HG02884 (cell line): ENCODE measurements at regions not wholly inside any gene's neighbourhood (a gene's known extent, or its start where the extent isn't known, plus 50 kb on each side); places are given as distances from the start of the nearest gene placed in this dataset.

ENCODE experiments used
- ATAC-seq: cut with Tn5 transposase; IDR thresholded peaks from one replicate; pipeline ENCODE4 v1.9.1; 2021; ENCODE audit warnings: mild to moderate bottlenecking, moderate library complexity; ENCODE audit not compliant: unreplicated experiment

- ATAC-seq = no peak
Observed at GRCh38 chr2:234771176-234771575, 180.6 kb upstream of the SH3BP4 start.

- ATAC-seq = no peak
Observed at GRCh38 chr2:234770715-234771141, 181.1 kb upstream of the SH3BP4 start.

DNA sequence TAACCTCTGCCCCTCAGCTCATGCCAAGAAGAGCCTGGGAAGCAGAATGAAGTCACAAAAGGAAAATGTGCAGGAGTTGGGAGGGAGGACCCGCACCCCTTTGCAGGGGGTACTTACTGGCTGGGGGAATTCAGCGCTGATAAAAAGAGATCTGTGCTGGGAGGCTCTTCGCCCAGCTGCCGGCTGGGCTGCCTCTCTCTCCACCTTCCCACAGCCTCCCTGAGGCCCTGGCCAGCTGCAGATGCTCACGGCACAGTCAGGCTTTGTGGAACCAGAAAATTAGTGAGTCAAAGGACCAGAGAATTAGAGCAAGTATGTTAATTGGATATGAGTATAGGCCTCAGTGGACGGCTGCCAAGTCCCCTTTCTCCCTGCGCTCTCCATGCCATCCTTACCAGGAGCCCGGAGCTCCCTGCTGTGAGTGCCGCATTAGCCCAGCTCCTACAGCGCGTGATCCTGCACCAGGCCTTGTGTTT lies 181.7 kb upstream of the SH3BP4 start:
- ATAC-seq = no peak

- no peak for ATAC-seq
Observed at GRCh38 chr2:234768608-234769196, 183.1 kb upstream of the SH3BP4 start.

- no peak for ATAC-seq
Observed at GRCh38 chr2:234765279-234765678, 186.5 kb upstream of the SH3BP4 start.

- no peak for ATAC-seq
Observed at GRCh38 chr2:234764372-234764771, 187.4 kb upstream of the SH3BP4 start.

GRCh38 chr2:234763002-234763873 lies 188.6 kb upstream of the SH3BP4 start:
- ATAC-seq = no peak

- ATAC-seq = no peak
Observed at GRCh38 chr2:234761910-234762309, 189.9 kb upstream of the SH3BP4 start.

DNA sequence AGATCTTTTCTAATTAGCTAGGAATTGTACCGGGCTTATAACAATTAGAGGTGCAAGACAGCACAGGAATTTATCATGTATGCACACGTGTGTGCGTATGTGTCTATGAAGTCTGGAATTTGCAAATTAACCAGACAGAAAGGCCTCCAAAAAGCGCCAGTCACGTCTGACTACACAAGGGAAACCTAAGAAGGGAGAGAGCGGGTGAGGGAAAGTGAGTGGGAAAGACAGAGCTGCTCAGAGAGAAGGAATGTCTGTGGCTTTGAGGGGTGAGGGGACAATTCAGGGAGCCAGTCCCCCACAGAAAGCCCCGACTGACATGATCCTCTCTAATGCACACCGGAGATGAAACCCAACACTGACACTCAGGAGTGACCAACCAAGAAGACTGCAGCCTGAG lies 197.7 kb upstream of the SH3BP4 start:
- ATAC-seq = no peak

DNA sequence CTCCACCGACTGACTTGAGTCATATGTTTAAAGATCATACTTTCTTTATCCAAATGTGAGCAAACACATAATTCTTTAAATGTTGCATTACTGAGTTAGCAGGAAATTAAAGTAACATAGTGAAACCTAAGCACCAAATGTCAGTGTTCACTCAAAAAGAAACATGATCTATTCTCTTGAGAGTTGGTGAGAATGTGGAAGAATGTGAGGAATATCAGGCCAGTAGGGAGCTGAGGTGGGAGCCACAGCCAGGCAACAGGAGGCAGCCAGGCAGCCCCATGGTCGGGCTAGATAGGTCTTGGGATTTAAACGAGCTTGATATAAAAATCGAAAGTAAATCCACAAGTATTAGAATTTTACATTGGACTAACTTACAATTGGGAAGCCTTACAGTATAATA lies 198.1 kb upstream of the SH3BP4 start:
- no peak for ATAC-seq

DNA sequence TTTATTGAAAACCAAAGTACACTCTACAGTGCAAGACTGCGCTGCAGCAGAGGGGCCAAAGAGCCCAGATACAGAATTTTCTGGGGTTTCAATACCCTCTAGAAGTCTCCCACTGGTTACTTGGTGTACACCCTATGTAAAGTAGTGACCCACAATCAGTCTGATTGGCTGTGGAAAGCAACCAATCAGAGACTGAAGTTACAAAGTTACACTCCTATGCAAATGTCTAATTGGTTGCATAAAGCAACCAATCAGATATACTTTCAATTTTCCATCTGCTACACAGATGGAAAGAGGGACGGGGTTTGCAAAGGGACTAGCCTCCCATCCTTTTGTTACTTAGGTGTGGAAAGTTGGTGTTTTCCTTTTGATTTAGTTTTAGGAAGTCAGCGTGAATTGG lies 198.9 kb upstream of the SH3BP4 start:
- no peak for ATAC-seq

DNA sequence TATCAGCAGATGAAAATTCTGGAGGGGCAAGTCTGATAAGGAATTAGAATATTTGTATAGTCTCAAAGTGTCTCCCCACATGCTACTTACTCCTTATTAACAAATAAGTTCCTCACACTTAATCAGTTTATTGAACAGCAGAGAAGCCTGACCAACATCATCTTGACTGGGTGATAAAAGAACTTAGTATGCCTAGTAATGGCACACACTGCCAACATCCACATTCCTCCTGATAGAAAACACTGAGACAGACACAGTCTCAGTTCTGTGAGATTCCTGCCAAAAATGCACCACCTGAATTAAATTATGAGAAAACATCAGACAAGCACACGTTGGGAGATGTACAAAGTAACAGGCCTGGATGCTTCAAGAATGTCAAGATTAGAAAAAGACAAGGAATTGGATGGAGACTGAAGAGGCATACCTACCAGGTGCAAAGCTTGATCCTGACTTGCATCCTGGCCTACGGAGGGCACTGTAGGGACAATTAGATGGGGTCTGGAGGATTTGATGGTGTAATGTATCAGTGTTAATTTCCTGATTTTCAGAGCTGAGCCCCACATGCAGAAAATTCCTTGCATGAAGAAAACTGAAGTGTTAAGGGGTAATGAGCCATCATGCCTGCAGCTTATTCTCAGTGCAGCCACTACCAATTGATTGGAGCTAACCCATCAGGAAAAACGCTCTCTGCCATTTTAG lies 200.4 kb upstream of the SH3BP4 start:
- no peak for ATAC-seq

- ATAC-seq = no peak
Observed at GRCh38 chr2:234747833-234748559, 203.8 kb upstream of the SH3BP4 start.

GRCh38 chr2:234747032-234747431 lies 204.8 kb upstream of the SH3BP4 start:
- ATAC-seq = no peak

DNA sequence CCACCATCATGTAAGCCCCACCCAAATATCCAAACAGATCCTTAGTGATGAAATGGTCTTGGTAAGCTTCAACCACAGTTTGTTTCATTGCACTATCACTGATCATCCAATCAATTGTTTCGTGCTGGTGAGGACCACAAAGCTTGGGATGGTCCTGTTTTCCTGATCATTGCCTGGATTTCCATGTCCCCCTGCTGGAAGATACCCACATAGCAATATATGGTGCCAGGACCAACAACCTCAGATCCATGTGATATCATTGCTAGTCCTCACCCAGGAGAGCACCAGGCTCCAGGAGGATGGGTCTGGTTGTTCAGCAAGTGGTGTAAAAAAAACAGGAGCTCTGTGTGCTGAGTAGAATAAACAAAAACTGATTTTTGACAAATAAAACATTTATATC lies 206.5 kb upstream of the SH3BP4 start:
- no peak for ATAC-seq

DNA sequence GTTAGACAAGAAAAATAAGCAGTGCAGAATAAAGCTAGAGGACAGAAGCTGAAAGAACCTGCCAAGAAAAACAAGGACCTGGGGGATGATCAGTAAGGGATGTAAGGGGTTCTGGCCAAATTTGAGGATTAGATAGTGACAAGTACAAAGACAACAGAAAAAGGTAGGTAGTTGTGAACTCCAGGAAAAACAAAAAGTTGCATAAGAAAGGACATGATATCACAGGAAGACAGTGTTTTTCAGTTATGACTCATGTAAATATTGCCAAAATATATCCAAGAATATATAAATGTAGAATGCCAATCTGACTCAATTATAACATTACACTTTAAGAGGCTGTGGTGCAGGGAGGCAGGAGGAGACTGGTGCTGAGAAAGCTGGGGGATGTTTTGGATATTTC lies 209.8 kb upstream of the SH3BP4 start:
- no peak for ATAC-seq

GRCh38 chr2:234739061-234739460 lies 212.8 kb upstream of the SH3BP4 start:
- no peak for ATAC-seq

GRCh38 chr2:234735829-234736228 lies 216.0 kb upstream of the SH3BP4 start:
- no peak for ATAC-seq

DNA sequence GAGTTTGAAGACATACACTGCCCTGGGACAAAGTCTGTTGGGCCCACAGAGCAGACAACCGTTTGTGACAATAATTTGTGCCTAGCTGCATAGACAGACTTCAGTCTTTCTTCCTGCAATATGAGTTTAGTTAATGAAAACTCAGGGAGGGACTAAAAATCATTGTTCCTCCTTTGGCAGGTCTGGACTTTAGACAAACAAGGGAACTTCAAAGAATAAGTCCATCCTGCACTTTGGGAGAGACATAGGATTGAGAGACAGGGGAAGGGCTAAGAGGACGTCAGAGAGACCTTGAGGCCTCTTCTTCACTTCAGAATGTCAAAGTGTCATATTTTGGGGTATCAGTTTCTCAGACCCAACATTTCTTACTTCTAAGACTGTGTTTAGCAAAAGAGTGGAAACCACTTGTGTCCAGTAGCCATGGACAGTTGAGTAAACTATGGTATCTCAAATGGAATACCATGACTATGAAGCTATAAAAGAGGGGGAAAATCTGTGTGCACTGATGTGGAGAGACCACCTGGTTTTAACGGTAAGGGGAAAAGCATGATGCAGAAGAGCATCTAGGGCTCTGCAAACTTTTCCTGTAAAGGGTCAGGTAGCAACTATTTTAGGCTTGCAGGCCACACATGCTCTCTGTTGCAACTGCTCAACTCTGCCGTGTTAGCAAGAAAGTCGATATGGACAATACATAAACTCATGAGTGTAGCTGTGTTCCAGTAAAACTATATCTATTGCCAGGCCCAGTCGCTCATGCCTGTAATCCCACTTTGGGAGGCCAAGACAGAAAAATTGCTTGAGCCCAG lies 217.8 kb upstream of the SH3BP4 start:
- ATAC-seq = no peak

DNA sequence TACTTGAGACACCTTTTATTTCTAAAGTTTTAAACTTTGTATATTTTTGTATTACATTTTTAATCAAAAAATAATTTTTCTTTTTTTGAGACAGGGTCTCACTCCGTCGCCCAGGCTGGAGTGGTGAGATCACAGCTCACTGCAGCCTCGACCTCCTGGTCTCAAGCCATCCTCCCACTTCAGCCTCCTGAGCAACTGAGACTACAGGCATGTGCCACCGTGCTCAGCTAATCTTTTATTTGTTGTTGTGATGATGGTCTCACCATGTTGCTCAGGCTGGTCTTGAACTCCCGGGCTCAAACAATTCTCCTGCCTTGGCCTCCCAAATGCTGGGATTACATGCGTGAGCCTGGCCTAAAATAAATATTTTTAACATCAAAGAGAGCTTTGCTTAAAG lies 218.7 kb upstream of the SH3BP4 start:
- no peak for ATAC-seq
